Thyroid gland (tissue), 4 donors: ENCODE measurements at regions not wholly inside any gene's neighbourhood (a gene's known extent, or its start where the extent isn't known, plus 50 kb on each side); places are given as distances from the start of the nearest gene placed in this dataset.

Experiments
- POLR2A ChIP-seq, 2 donors: fragments of 450-650 bp; IDR thresholded peaks; one replicate each; pipeline ENCODE4 v1.6.1; 2017; ENCODE audit warnings: antibody characterized with exemption in 2 of 2, mild to moderate bottlenecking in 2 of 2, moderate library complexity in 1 of 2
- TF ChIP-seq, protein P1 (sequence below), 6 experiments: fragments of 200-600 bp in 3 of 6; fragments of 450-650 bp in 3 of 6; sonication (generic) in 3 of 6; IDR thresholded peaks; one replicate each; pipeline ENCODE4 v1.5.1; 2016 to 2019; ENCODE audit warnings: antibody characterized with exemption in 6 of 6, mild to moderate bottlenecking in 2 of 6, inconsistent platforms in 1 of 6, moderate library complexity in 1 of 6

DNA sequence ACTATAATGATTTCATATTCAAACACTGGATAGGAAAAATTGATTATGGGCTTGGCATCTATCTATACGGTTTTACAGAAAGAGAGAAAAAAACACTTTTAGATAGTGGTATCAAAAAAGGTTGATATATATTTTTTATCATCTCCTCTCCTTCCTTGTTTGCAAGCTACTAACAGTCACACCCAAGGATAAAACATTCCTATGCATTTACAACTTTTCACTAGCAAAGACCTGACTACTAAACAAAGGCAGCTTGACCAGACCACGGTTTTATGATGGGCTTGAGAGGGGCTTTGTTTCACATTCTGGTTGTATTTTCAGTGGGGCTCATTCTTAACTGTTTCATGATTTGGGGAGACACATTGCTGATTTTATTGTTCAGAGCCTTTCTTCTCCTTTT lies 477.6 kb upstream of the CITED2 start:
- TF ChIP-seq, protein P1, sequence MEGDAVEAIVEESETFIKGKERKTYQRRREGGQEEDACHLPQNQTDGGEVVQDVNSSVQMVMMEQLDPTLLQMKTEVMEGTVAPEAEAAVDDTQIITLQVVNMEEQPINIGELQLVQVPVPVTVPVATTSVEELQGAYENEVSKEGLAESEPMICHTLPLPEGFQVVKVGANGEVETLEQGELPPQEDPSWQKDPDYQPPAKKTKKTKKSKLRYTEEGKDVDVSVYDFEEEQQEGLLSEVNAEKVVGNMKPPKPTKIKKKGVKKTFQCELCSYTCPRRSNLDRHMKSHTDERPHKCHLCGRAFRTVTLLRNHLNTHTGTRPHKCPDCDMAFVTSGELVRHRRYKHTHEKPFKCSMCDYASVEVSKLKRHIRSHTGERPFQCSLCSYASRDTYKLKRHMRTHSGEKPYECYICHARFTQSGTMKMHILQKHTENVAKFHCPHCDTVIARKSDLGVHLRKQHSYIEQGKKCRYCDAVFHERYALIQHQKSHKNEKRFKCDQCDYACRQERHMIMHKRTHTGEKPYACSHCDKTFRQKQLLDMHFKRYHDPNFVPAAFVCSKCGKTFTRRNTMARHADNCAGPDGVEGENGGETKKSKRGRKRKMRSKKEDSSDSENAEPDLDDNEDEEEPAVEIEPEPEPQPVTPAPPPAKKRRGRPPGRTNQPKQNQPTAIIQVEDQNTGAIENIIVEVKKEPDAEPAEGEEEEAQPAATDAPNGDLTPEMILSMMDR (IDR thresholded peaks at IDR 0.05) = no peak
- no peak for TF ChIP-seq POLR2A (IDR thresholded peaks at IDR 0.05)
